Brain microvascular endothelial cell (primary cell): ENCODE measurements at regions not wholly inside any gene's neighbourhood (a gene's known extent, or its start where the extent isn't known, plus 50 kb on each side); places are given as distances from the start of the nearest gene placed in this dataset.
A peak's percentile ranks its signal among the peaks of the same experiment; 100 is the strongest.

ENCODE experiments used
- DNase-seq: peaks from one replicate; pipeline ENCODE4 v3.0.0-alpha.2; 2020
- H3K27ac ChIP-seq: fragments of 250-450 bp; sonication (Bioruptor Pico); 2 replicates; pipeline ENCODE4 v1.5.1; 2020; ENCODE audit warnings: mild to moderate bottlenecking, moderate library complexity
- H3K27me3 ChIP-seq: fragments of 250-450 bp; sonication (Bioruptor Pico); replicated peaks from 2 replicates; pipeline ENCODE4 v1.5.1; 2020; ENCODE audit warnings: mild to moderate bottlenecking
- H3K36me3 ChIP-seq: fragments of 250-450 bp; sonication (Bioruptor Pico); replicated peaks from 2 replicates; pipeline ENCODE4 v1.5.1; 2020; ENCODE audit warnings: mild to moderate bottlenecking
- H3K4me3 ChIP-seq: 2 replicates; pipeline ENCODE4 v1.5.1; 2011; ENCODE audit warnings: low read depth, mild to moderate bottlenecking, control low read depth, low read length, moderate library complexity
- CTCF ChIP-seq: IDR thresholded peaks from 2 replicates; pipeline ENCODE4 v1.5.1; 2011; ENCODE audit warnings: low read depth, mild to moderate bottlenecking, moderate library complexity, low read length, control low read depth, inconsistent platforms; ENCODE audit errors: missing control alignments
- in situ Hi-C: cut with HindIII; loops from 2 replicates; pipeline ENCODE4 v1.10.0; 2017; ENCODE audit warnings: low sequenced_read_pairs, low pct_ligation_motif_present

GRCh38 chr17:77580531-77581270, 377.8 kb upstream of the TNRC6C start:
- in situ Hi-C loops = no loop called here
- Histone ChIP-seq H3K27ac (no peak overlapping the region), H3K4me3 (no peak overlapping the region), H3K27me3 (no peaks in the 10 kb centered on the region), H3K36me3 (no peaks in the 10 kb centered on the region)
- no peak for DNase-seq
- TF ChIP-seq CTCF = no peak

GRCh38 chr17:77581480-77581879, 377.0 kb upstream of the TNRC6C start:
- in situ Hi-C loops = no loop called here
- TF ChIP-seq CTCF = no peak
- Histone ChIP-seq H3K27me3 (no peaks in the 10 kb centered on the region), H3K36me3 (no peaks in the 10 kb centered on the region), H3K27ac (no peak overlapping the region), H3K4me3 (no peak overlapping the region)
- DNase-seq = peak; percentile 18

GRCh38 chr17:77585142-77585860, 373.2 kb upstream of the TNRC6C start:
- H3K4me3 ChIP-seq = no peak overlapping the region
- in situ Hi-C loops = no loop called here
- no peaks in the 10 kb centered on the region for H3K36me3 ChIP-seq
- H3K27me3 ChIP-seq = no peaks in the 10 kb centered on the region
- TF ChIP-seq CTCF = no peak
- DNase-seq = no peak
- H3K27ac ChIP-seq = no peak overlapping the region

GRCh38 chr17:77590951-77591735, 367.4 kb upstream of the TNRC6C start:
- no peak for TF ChIP-seq CTCF
- H3K4me3 ChIP-seq = no peak overlapping the region
- peaks cover 7% of the 10 kb centered on the region for H3K27me3 ChIP-seq
- no peaks in the 10 kb centered on the region for H3K36me3 ChIP-seq
- no peak for DNase-seq
- H3K27ac ChIP-seq = no peak overlapping the region
- in situ Hi-C loops = no loop called here

GRCh38 chr17:77592106-77592865, 366.2 kb upstream of the TNRC6C start:
- Histone ChIP-seq H3K27me3 (peaks cover 7% of the 10 kb centered on the region), H3K36me3 (no peaks in the 10 kb centered on the region), H3K4me3 (no peak overlapping the region), H3K27ac (no peak overlapping the region)
- DNase-seq = no peak
- in situ Hi-C loops = no loop called here
- TF ChIP-seq CTCF = no peak
